Mucosa of descending colon (tissue), 3 donors: ENCODE measurements at regions not wholly inside any gene's neighbourhood (a gene's known extent, or its start where the extent isn't known, plus 50 kb on each side); places are given as distances from the start of the nearest gene placed in this dataset.

ENCODE experiments used
- ATAC-seq: fragments of 200-7000 bp; cut with Tn5 transposase; one replicate; pipeline ENCODE4 v1.9.1; 2020; ENCODE audit warnings: mild to moderate bottlenecking, moderate library complexity
- DNase-seq, 3 donors: peaks; one replicate each; pipeline ENCODE4 v3.0.0-alpha.2; 2020
- H3K36me3 ChIP-seq: fragments of 200-600 bp; one replicate; pipeline ENCODE4 v1.8.0; 2021; ENCODE audit warnings: low read depth, mild to moderate bottlenecking
- H3K4me1 ChIP-seq: fragments of 200-600 bp; one replicate; pipeline ENCODE4 v1.8.0; 2021; ENCODE audit warnings: low read depth, mild to moderate bottlenecking
- H3K4me3 ChIP-seq: fragments of 200-600 bp; one replicate; pipeline ENCODE4 v1.8.0; 2021; ENCODE audit warnings: mild to moderate bottlenecking
- H3K9me3 ChIP-seq: fragments of 200-600 bp; one replicate; pipeline ENCODE4 v1.8.0; 2021; ENCODE audit warnings: mild to moderate bottlenecking
- CTCF ChIP-seq: fragments of 200-600 bp; IDR thresholded peaks from one replicate; pipeline ENCODE4 v1.8.0; 2022; ENCODE audit warnings: antibody characterized with exemption, mild to moderate bottlenecking
- intact Hi-C, 2 donors: fragments of 100-400 bp; cut with DNase I in 1 of 2; cut with micrococcal nuclease in 1 of 2; formaldehyde crosslinking; loops; one replicate each; pipeline versions ENCODE4 v1.11.0 to v1.11.1; 2022; cut with DNase I, micrococcal nuclease
- donor health status: DM: no; HTN: no; CAD: no; lungs with moderate emphysema.
- donor health status: DM: no; HTN: no; CAD: no.
- donor health status: DM: no; HTN: yes; CAD: no.

GRCh38 chr10:47240173-47240572 is 59.8 kb upstream of the GDF10 start:
- ATAC-seq (no peak), DNase-seq (no peak)
- H3K4me3 ChIP-seq = no peak overlapping the region
- H3K4me1 ChIP-seq = no peaks in the 10 kb centered on the region
- no peaks in the 10 kb centered on the region for H3K36me3 ChIP-seq
- H3K9me3 ChIP-seq = no peaks in the 10 kb centered on the region
- no peak for TF ChIP-seq CTCF
- intact Hi-C loops = no loop called here

- Histone ChIP-seq H3K4me1 (no peaks in the 10 kb centered on the region), H3K4me3 (no peak overlapping the region), H3K9me3 (no peaks in the 10 kb centered on the region), H3K36me3 (no peaks in the 10 kb centered on the region)
- intact Hi-C loops = no loop called here
- no peak for TF ChIP-seq CTCF
- no peak for DNase-seq
- ATAC-seq = no peak
These were observed 58.7 kb upstream of the GDF10 start for GRCh38 chr10:47241256-47241655.

- intact Hi-C loops = no loop called here
- no peak for ATAC-seq
- H3K4me3 ChIP-seq = no peak overlapping the region
- TF ChIP-seq CTCF = no peak
- H3K9me3 ChIP-seq = no peaks in the 10 kb centered on the region
- H3K4me1 ChIP-seq = no peaks in the 10 kb centered on the region
- DNase-seq = no peak
- no peaks in the 10 kb centered on the region for H3K36me3 ChIP-seq
These were observed 57.8 kb upstream of the GDF10 start for GRCh38 chr10:47241946-47242867.

GRCh38 chr10:47243356-47243755 is 56.6 kb upstream of the GDF10 start:
- Histone ChIP-seq H3K36me3 (no peaks in the 10 kb centered on the region), H3K9me3 (no peaks in the 10 kb centered on the region), H3K4me1 (no peaks in the 10 kb centered on the region), H3K4me3 (no peak overlapping the region)
- DNase-seq (no peak), ATAC-seq (no peak)
- no peak for TF ChIP-seq CTCF
- intact Hi-C loops = no loop called here

- intact Hi-C loops = no loop called here
- no peaks in the 10 kb centered on the region for H3K36me3 ChIP-seq
- ATAC-seq (no peak), DNase-seq (no peak)
- H3K9me3 ChIP-seq = no peaks in the 10 kb centered on the region
- H3K4me1 ChIP-seq = no peaks in the 10 kb centered on the region
- no peak overlapping the region for H3K4me3 ChIP-seq
- TF ChIP-seq CTCF = no peak
These were observed 56.2 kb upstream of the GDF10 start for GRCh38 chr10:47243791-47244190.
